HAP-1 (cell line): ENCODE measurements at regions not wholly inside any gene's neighbourhood (a gene's known extent, or its start where the extent isn't known, plus 50 kb on each side); places are given as distances from the start of the nearest gene placed in this dataset.

Experiments
- DNase-seq, 2 experiments: peaks; one replicate each; pipeline ENCODE4 v3.0.0-alpha.2; 2016 to 2020; ENCODE audit warnings: low spot score in 2 of 2
- H3K27me3 ChIP-seq: fragments of 250-450 bp; sonication (Bioruptor Pico); 2 replicates; pipeline ENCODE4 v1.5.1; 2020; ENCODE audit warnings: low read depth, mild to moderate bottlenecking, moderate library complexity
- H3K36me3 ChIP-seq: fragments of 250-450 bp; sonication (Bioruptor Pico); replicated peaks from 2 replicates; pipeline ENCODE4 v1.5.1; 2020; ENCODE audit warnings: mild to moderate bottlenecking
- H3K4me1 ChIP-seq: fragments of 250-450 bp; sonication (Bioruptor Pico); 2 replicates; pipeline ENCODE4 v1.5.1; 2020; ENCODE audit warnings: mild to moderate bottlenecking
- H3K4me3 ChIP-seq: fragments of 250-450 bp; sonication (Bioruptor Pico); 2 replicates; pipeline ENCODE4 v1.5.1; 2020; ENCODE audit warnings: mild to moderate bottlenecking, moderate library complexity
- H3K9me3 ChIP-seq: fragments of 250-450 bp; sonication (Bioruptor Pico); 2 replicates; pipeline ENCODE4 v1.5.1; 2020; ENCODE audit warnings: mild to moderate bottlenecking, moderate library complexity
- in situ Hi-C: fragments of 300-500 bp; cut with MboI; formaldehyde crosslinking; loops from 3 replicates; pipeline ENCODE4 v1.14.3; 2020; ENCODE audit warnings: low sequenced_read_pairs, inconsistent platforms, mixed read lengths

DNA sequence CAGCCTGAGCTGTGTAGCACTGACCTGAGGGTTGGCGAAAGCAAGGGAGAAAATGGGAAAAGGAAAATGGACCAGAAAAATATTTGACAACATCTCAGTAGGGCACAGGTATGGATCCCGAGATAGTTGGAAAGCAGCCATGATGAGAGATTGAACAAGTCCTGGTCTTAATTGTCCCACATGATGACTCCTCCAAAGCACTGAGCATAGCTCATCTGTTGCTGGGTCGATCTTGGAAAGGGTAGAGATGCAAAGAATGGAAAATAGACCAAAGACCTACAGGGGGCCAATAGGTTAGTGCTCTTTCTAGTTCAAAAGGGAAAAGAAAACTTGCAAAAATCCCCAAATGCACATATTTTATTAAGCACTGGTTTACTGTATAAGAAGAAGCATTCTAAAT, 251.9 kb downstream of the SEC23A start:
- Histone ChIP-seq H3K4me1 (no peaks in the 10 kb centered on the region), H3K27me3 (0 out of 2 replicates have a peak, but pooled peaks cover 2% of the 10 kb centered on the region), H3K36me3 (no peaks in the 10 kb centered on the region), H3K9me3 (no peaks in the 10 kb centered on the region), H3K4me3 (no peak overlapping the region)
- in situ Hi-C loops: no loop called here
- no peak for DNase-seq

DNA sequence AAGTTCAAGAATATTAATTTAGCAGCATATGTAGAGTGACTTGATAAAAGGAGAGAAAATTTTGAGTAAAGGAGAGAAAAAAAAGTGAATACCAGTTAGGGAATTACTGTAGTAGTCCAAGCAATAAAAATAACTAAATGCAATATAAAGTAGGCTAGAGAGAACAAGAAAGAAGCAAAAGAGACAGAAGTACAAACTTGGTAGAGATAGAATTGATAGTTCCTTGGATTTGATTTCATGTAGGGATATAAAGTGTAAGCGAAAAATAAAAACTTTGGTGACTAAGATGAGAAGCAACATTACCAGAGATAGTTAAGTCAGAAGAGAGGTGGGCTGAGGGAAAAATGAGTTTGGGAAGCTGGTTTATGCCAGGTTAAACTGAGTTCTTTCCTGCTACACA, 252.4 kb downstream of the SEC23A start:
- Histone ChIP-seq H3K9me3 (no peaks in the 10 kb centered on the region), H3K4me1 (no peaks in the 10 kb centered on the region), H3K27me3 (0 out of 2 replicates have a peak, but pooled peaks cover 2% of the 10 kb centered on the region), H3K4me3 (no peak overlapping the region), H3K36me3 (no peaks in the 10 kb centered on the region)
- DNase-seq: no peak
- in situ Hi-C loops: no loop called here

DNA sequence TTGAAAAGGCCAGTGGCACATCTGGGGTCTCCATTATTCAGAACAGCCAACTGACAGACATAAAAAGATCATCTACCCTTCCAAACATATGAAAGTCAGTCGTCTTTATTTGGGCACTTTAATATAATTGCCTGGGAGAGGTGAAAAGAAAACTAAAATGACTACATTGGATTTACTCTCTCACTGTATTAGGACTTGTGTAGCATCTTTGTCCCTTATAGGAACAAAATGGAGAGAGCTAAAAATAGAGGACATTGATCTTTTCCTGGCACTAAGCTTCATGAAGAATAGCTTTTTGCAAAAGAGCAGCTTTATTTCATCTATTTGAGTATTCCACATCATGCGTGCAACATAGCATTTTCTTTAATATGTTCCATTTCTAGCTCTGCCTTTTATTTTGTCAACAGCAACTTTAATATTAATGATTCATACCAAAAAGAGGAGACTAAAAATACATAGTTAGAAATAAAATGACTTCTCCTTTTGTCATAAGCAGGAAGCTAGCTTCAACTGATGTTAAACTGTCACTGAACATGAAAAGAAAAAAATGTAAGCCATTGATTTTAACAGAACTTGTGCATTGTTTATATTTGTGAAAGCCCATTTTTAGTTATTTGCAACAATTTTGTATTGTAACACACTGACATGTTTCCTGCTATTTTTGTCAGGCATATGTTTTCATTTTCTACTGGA, 254.6 kb downstream of the SEC23A start:
- no peaks in the 10 kb centered on the region for H3K36me3 ChIP-seq
- in situ Hi-C loops: no loop called here
- no peaks in the 10 kb centered on the region for H3K4me1 ChIP-seq
- H3K4me3 ChIP-seq: no peak overlapping the region
- H3K27me3 ChIP-seq: 0 out of 2 replicates have a peak, but pooled peaks cover 2% of the 10 kb centered on the region
- H3K9me3 ChIP-seq: no peaks in the 10 kb centered on the region
- DNase-seq: no peak

DNA sequence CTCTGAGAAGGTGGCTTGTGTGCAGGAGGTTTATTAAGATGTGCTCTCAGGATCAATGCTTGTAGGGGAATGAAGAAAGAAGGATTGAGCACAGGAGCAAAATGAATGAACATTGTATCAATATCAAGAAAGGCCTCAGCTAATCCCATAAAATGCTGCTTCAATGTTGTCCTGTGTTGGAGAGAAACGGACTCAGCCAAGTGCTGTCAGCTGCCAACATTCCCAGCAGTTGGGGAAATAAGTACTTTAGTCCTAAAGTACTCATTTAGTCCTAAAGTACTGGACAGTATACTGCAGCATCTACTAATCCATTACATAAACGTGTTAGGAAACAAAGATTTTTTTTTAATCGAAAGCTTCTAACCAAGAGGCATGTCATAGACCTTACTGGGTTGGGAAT, 255.9 kb downstream of the SEC23A start:
- Histone ChIP-seq H3K36me3 (no peaks in the 10 kb centered on the region), H3K4me3 (no peak overlapping the region), H3K9me3 (no peaks in the 10 kb centered on the region), H3K4me1 (no peaks in the 10 kb centered on the region), H3K27me3 (0 out of 2 replicates have a peak, but pooled peaks cover 2% of the 10 kb centered on the region)
- in situ Hi-C loops: no loop called here
- no peak for DNase-seq

DNA sequence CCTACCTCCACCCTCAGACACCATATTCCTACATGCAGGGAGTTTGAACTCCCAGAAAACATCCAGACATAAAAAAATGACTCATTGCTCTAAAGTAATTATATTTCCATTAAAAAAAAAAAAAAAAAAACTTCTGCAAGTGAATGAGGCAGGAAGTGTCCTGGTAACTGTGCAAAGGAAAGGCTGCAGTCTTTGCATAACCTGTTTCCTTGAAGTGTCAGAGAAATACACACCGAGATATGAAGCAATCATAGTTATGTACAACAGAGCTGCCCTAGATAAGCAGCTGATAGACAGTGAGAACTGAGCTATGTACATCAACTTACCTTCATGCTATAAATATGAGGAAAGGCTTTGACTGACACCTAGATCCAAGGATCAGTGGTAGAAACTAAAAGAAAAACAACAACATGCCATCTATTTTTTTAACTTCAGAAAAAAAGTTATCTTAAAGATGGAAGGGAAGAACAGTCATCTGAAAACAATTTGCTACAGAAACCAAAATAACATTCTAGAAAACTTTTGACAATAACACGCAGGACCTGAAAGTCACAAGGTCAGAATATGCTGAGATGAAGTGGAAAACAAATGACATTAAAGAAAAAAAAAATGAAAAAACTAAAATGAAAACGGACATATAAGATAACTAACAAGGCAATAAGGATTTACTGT, 263.2 kb downstream of the SEC23A start:
- H3K36me3 ChIP-seq: no peaks in the 10 kb centered on the region
- no peaks in the 10 kb centered on the region for H3K27me3 ChIP-seq
- H3K9me3 ChIP-seq: no peaks in the 10 kb centered on the region
- H3K4me1 ChIP-seq: no peaks in the 10 kb centered on the region
- no peak for DNase-seq
- in situ Hi-C loops: no loop called here
- H3K4me3 ChIP-seq: no peak overlapping the region

DNA sequence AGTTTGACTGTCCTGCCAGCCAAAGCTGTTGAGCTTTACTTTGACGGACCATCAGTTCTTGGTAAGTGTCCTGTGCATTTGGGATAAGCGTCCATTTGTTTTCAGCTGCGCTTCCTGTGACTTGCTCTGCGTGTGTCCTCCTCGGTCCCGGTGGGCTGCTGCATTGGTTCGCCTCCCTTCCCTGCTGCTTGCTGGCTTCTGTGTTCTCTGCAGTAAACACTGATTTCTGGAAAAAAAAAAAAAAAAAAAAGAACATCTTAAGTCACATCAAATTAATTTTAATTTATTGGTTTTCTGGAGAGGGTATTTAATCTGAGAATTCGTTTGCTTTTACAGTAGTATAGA, 264.1 kb downstream of the SEC23A start:
- Histone ChIP-seq H3K9me3 (no peaks in the 10 kb centered on the region), H3K36me3 (no peaks in the 10 kb centered on the region), H3K4me1 (no peaks in the 10 kb centered on the region; the same call in 1 of the 2 replicates), H3K27me3 (no peaks in the 10 kb centered on the region), H3K4me3 (no peak overlapping the region)
- no peak for DNase-seq
- in situ Hi-C loops: no loop called here

DNA sequence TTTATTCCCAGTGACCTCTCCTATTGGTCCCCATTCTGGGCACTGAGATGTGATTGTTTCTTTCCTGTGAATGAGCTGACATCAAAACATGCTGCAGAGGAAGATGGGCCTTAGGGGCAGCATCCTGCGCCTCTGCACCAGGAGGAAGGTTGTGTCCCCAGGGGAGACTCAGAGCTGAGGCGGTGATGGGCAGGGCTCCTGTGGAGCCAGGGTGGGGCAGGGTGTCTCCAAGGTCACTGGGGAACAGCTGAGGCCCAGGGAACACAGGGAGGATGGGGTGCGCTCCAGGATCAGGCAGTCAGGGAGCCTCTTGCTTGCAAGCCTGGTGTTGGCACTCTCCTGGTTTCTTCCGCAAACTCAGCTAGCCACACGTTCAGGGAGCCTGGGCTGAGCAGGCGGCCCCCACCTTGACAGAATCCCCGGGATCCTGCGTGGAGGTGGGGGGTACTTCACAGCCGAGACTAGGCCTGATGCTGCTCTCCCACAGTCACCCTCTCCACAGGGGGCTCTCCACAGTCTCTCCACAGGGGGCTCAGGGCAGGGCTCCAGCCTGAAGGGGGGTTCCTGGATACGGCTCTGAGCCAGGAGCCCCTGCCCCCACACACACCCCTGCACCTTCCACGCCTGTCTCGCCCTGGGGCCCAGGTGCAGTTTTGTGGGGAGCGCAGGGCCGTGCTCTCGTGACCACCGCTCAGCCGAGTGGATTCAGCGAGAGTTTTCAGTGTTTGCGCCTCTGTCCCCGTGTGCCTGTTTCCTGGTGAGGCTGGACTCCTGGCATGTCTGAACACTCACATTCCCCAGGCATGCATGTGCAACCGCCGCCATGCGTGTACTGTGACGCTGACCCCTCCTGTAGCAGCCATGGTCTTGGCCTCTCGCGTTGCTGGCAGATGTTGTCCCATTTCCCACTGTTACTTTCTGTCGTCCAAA, 264.7 kb downstream of the SEC23A start:
- no peak for DNase-seq
- no peaks in the 10 kb centered on the region; the same call in 1 of the 2 replicates for H3K4me1 ChIP-seq
- in situ Hi-C loops: no loop called here
- H3K9me3 ChIP-seq: no peaks in the 10 kb centered on the region
- H3K36me3 ChIP-seq: no peaks in the 10 kb centered on the region
- no peak overlapping the region for H3K4me3 ChIP-seq
- H3K27me3 ChIP-seq: no peaks in the 10 kb centered on the region

DNA sequence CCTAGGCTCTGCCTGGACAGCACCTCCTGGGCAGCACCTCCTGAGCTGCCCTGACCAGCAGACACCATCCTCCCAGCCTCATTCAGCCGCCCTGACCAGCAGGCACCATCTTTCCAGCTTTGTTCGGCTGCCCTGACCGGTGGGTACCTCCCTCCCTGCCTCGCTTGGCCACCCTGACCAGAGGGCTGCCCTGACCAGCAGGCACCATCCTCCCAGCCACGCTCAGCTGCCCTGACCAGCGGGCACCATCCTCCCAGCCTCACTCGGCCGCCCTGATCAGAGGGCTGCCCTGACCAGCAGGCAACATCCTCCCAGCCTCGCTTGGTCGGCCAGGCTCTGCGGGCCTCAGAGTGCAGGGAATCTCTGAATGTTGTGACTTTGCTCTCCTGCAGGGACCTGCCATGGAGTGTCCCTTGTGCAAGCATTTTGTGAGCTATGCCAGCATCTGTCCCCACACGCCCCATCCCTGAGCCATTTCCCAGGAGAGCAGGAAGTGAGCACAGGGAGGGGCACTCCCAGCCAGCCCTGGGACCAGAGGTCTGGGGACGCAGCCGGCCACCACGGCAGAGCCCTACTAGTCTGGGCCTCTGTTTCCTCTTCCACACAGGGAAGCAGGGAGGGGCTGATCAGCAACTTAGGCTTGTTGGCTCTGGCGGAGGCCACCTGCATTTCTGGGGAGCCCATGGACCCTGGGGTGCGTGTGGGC, 265.5 kb downstream of the SEC23A start:
- H3K27me3 ChIP-seq: no peaks in the 10 kb centered on the region
- in situ Hi-C loops: no loop called here
- no peaks in the 10 kb centered on the region for H3K36me3 ChIP-seq

DNA sequence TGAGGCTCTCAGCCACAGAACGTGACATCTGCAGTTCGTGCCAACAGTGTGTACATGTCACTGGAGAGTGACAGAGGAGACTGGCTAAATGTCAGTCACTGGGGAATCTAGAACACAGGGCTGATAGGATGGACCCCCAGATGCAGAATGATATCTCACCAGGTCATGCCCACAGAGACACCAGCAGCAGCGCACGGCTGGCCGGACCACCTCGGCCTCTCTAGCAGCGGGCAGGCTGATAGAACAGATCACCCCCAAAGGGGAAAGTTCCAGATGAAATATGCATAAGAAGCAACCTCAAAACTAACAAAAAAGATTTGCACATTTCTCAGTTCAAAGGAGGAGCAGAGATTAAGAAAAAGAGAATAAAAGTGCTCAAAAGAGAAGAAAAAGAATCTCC, 266.5 kb downstream of the SEC23A start:
- Histone ChIP-seq H3K4me1 (no peaks in the 10 kb centered on the region; the same call in 1 of the 2 replicates), H3K36me3 (no peaks in the 10 kb centered on the region)
- in situ Hi-C loops: no loop called here

More for the DNA sequence above, 265.5 kb downstream of the SEC23A start:
- no peak overlapping the region for H3K4me3 ChIP-seq
- DNase-seq: no peak
- H3K4me1 ChIP-seq: no peaks in the 10 kb centered on the region; the same call in 1 of the 2 replicates
- H3K9me3 ChIP-seq: no peaks in the 10 kb centered on the region

DNA sequence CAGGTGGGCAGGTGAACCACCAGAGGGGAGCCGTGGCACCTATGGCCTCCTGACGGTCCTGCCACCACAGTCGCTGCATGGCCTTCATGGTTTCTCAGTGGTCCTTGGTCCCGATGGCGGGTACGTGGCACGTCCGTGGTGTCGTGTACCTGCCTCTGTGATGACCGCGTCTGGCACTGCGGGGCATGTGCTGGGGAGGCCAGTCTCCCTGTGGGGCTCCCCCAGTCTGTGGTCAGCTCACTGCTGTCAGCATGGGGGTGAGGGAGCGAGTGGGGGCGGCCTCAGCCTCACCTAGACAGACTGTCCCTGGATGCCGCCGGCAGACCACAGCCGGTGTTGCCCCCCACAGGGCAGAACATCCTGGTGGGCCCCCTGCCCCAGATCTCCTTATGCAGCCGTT, 267.2 kb downstream of the SEC23A start:
- no peaks in the 10 kb centered on the region for H3K27me3 ChIP-seq
- no peaks in the 10 kb centered on the region; the same call in 1 of the 2 replicates for H3K4me1 ChIP-seq
- no peaks in the 10 kb centered on the region for H3K36me3 ChIP-seq
- no peak overlapping the region for H3K4me3 ChIP-seq
- H3K9me3 ChIP-seq: no peaks in the 10 kb centered on the region
- DNase-seq: no peak
- in situ Hi-C loops: no loop called here

More for the DNA sequence above, 266.5 kb downstream of the SEC23A start:
- Histone ChIP-seq H3K4me3 (no peak overlapping the region), H3K27me3 (no peaks in the 10 kb centered on the region), H3K9me3 (no peaks in the 10 kb centered on the region)
- DNase-seq: no peak

DNA sequence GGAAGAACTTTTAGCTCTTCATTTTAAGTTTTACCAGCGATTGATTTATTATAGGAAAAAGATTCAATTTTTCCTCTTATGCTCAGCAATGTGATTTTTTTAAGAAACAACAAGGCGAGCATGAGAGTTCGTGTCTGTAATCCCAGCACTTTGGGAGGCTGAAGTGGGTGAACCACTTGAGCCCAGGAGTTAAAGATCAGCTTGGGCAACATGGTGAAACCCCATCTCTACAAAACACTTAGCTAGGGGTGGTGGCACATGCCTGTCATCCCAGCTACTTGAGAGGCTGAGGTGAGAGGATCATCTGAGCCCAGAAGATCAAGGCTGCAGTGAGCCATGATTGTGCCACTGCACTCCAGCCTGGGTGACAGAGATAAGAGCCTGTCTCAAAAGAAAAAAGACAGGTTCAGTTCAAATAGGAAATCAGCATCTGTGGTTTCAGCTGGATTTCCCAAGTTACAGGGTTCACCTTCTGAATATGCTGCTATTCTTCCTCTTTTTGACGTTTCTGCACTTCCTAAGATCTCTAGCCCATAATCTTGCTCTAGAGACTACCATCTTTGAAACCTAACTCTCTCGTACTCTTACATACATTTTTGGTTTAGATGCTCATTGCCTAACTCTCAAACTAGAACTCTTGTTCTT, 274.7 kb downstream of the SEC23A start:
- Histone ChIP-seq H3K4me3 (no peak overlapping the region), H3K27me3 (0 out of 2 replicates have a peak, but pooled peaks cover 4% of the 10 kb centered on the region), H3K36me3 (no peaks in the 10 kb centered on the region), H3K4me1 (no peaks in the 10 kb centered on the region), H3K9me3 (no peaks in the 10 kb centered on the region)
- no peak for DNase-seq
- in situ Hi-C loops: no loop called here

DNA sequence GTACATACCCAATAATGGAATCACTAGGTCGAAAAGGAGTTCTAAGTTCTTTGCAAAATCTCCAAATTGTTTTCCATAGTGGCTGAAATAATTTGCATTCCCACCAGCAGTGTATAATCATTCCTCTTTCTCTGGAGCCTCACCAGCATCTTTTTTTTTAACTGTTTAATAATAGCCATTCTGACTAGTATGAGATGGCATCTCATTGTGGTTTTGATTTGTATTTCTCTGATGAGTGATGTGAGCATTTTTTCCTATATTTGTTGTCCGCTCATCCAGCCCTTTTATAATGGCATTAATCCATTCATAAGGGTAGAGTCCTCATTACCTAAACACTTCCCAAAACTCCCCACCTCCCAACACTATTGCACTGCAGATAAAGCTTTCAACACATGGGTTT, 278.3 kb downstream of the SEC23A start:
- H3K9me3 ChIP-seq: no peaks in the 10 kb centered on the region
- no peak for DNase-seq
- no peaks in the 10 kb centered on the region for H3K36me3 ChIP-seq
- H3K4me3 ChIP-seq: no peak overlapping the region
- H3K27me3 ChIP-seq: 0 out of 2 replicates have a peak, but pooled peaks cover 4% of the 10 kb centered on the region
- in situ Hi-C loops: no loop called here
- H3K4me1 ChIP-seq: no peaks in the 10 kb centered on the region

DNA sequence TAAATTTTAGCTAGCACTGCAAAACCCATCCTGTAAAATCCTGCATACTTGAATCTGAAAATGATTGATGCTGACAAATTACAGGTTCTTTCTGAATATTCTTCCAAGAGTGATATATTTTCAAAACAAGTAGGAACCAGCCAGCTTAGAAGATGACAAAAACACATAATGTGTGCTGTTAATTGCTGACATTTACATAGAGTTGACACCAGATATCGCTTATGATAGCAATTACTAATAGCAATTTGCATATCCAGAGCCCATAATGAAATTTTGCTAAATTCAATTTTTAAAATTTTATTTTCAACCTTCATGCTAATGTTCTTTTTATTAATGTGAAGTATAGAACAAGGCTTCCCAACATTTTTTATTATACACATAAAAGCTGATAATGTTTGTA, 284.5 kb downstream of the SEC23A start:
- Histone ChIP-seq H3K27me3 (no peaks in the 10 kb centered on the region), H3K9me3 (0 out of 2 replicates have a peak, but pooled peaks cover 3% of the 10 kb centered on the region), H3K36me3 (no peaks in the 10 kb centered on the region), H3K4me3 (no peak overlapping the region), H3K4me1 (no peaks in the 10 kb centered on the region)
- in situ Hi-C loops: no loop called here
- DNase-seq: no peak
